NT2/D1 (cell line): ENCODE measurements at regions not wholly inside any gene's neighbourhood (a gene's known extent, or its start where the extent isn't known, plus 50 kb on each side); places are given as distances from the start of the nearest gene placed in this dataset.
"Not testable (repeated sequence)": the region's sequence is repeated elsewhere in the genome, so short reads cannot be mapped to it uniquely, and the experiment has no call there.

Experiments
- DNase-seq: peaks from one replicate; pipeline ENCODE4 v3.0.0-alpha.2; 2011; ENCODE audit warnings: low read depth, low spot score
- H3K27me3 ChIP-seq: 2 replicates; pipeline ENCODE4 v1.6.0; 2011; ENCODE audit warnings: mild to moderate bottlenecking; ENCODE audit not compliant: insufficient read length, insufficient read depth
- H3K36me3 ChIP-seq: 2 replicates; pipeline ENCODE4 v1.6.1; 2011; ENCODE audit warnings: mild to moderate bottlenecking, low read length, mixed read lengths; ENCODE audit not compliant: insufficient read depth, insufficient read length
- H3K4me1 ChIP-seq: 2 replicates; pipeline ENCODE4 v1.5.1; 2011; ENCODE audit not compliant: insufficient read depth, insufficient read length
- H3K4me3 ChIP-seq: 2 replicates; pipeline ENCODE4 v1.5.1; 2011; ENCODE audit warnings: low read depth; ENCODE audit not compliant: insufficient read length
- H3K9ac ChIP-seq: 2 replicates; pipeline ENCODE4 v1.6.0; 2011; ENCODE audit warnings: low read depth; ENCODE audit not compliant: insufficient read length
- H3K9me3 ChIP-seq: 2 replicates; pipeline ENCODE4 v1.5.1; 2011; ENCODE audit warnings: mild to moderate bottlenecking, low read length; ENCODE audit not compliant: insufficient read depth
- SUZ12 ChIP-seq: IDR thresholded peaks from 2 replicates; pipeline ENCODE4 v1.6.1; 2011; ENCODE audit not compliant: insufficient read length, insufficient read depth; ENCODE audit errors: extremely low read depth
- YY1 ChIP-seq: IDR thresholded peaks from 2 replicates; pipeline ENCODE4 v1.6.1; 2011; ENCODE audit not compliant: insufficient read length, insufficient read depth
- ZNF274 ChIP-seq: IDR thresholded peaks from 2 replicates; pipeline ENCODE4 v1.6.1; 2011; ENCODE audit warnings: mild to moderate bottlenecking, low read depth, low read length

DNA sequence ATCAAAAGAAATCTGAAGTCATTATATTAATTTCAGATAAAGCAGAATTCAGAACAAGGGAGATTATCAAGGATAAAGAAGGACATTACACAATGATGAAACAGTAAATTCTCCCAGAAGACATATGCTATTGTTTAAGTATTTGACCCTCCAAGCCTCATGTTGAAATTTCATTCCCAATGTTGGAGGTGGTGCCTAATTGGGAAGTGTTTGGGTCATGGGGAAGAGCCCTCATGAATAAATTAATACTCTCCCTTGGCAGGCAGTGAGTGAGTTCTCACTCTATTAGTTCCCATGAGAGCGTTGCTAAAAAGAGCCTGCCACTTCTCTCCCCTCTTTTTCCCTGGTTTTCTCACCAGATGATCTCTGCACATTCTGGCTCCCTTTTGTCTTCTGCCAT is 249.9 kb upstream of the GRIA3 start:
- no peaks in the 10 kb centered on the region for H3K4me1 ChIP-seq
- no peak for DNase-seq
- H3K9me3 ChIP-seq = no peaks in the 10 kb centered on the region
- no peak for TF ChIP-seq YY1
- no peak for TF ChIP-seq ZNF274
- no peak for TF ChIP-seq SUZ12
- H3K36me3 ChIP-seq = no peaks in the 10 kb centered on the region
- no peak overlapping the region for H3K9ac ChIP-seq
- no peaks in the 10 kb centered on the region for H3K27me3 ChIP-seq
- H3K4me3 ChIP-seq = no peak overlapping the region

- TF ChIP-seq YY1 (no peak), ZNF274 (no peak), SUZ12 (no peak)
- DNase-seq = no peak
Measured at GRCh38 chrX:122940199-122940598, 243.9 kb upstream of the GRIA3 start.

GRCh38 chrX:122941806-122942205 is 242.3 kb upstream of the GRIA3 start:
- TF ChIP-seq YY1 (no peak), SUZ12 (no peak), ZNF274 (no peak)
- no peaks in the 10 kb centered on the region for H3K4me1 ChIP-seq
- no peaks in the 10 kb centered on the region for H3K9me3 ChIP-seq
- no peak overlapping the region for H3K4me3 ChIP-seq
- H3K27me3 ChIP-seq = no peaks in the 10 kb centered on the region
- DNase-seq = no peak
- no peak overlapping the region for H3K9ac ChIP-seq
- no peaks in the 10 kb centered on the region for H3K36me3 ChIP-seq

More at GRCh38 chrX:122940199-122940598, 243.9 kb upstream of the GRIA3 start:
- Histone ChIP-seq H3K36me3 (no peaks in the 10 kb centered on the region), H3K4me1 (no peaks in the 10 kb centered on the region), H3K9me3 (no peaks in the 10 kb centered on the region), H3K9ac (no peak overlapping the region), H3K27me3 (no peaks in the 10 kb centered on the region), H3K4me3 (no peak overlapping the region)

DNA sequence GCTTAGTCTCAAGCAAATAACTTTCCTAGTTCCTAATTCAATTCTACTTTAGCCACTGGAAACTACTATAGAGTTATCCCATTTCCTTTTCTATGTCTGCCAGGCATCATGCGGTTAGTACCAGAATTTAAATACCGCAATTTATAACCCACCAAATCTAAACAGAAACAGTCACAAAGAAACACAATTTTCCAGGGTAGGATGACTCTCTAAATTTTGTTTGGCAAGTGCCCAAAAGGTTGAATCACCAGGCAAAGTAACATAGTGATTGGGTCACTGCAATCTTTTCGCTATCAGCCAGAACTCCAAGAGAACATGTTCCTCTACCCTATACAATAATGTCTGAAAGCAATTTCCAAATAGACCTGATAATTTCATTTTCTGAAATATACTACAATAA is 240.2 kb upstream of the GRIA3 start:
- H3K9me3 ChIP-seq = no peaks in the 10 kb centered on the region
- H3K27me3 ChIP-seq = no peaks in the 10 kb centered on the region
- no peak for DNase-seq
- no peak overlapping the region for H3K9ac ChIP-seq
- TF ChIP-seq SUZ12 (no peak), ZNF274 (no peak), YY1 (no peak)
- H3K36me3 ChIP-seq = no peaks in the 10 kb centered on the region
- H3K4me3 ChIP-seq = no peak overlapping the region
- H3K4me1 ChIP-seq = no peaks in the 10 kb centered on the region

DNA sequence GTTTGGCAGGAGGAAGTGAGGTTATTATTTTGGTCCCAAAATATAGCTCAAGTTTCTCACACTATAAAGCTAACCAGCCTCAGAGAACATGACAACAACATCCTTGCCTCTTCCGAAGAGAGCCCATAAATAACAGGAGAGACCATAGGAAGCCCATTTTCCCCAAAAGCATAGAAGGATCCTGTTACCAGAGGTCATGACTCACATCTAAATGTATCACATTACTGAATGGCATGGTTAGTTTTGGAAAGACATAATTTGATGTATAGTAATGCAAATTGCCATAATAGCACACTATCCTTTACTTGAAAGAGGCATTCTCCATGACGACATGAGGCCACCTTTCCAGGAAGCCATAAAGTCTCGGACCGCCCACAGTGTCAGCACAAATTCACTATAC is 238.8 kb upstream of the GRIA3 start:
- H3K4me1 ChIP-seq = no peaks in the 10 kb centered on the region
- no peak overlapping the region for H3K4me3 ChIP-seq
- H3K27me3 ChIP-seq = no peaks in the 10 kb centered on the region
- H3K9me3 ChIP-seq = no peaks in the 10 kb centered on the region
- no peak for DNase-seq
- no peaks in the 10 kb centered on the region for H3K36me3 ChIP-seq
- H3K9ac ChIP-seq = no peak overlapping the region
- TF ChIP-seq YY1 (no peak), SUZ12 (no peak), ZNF274 (no peak)

DNA sequence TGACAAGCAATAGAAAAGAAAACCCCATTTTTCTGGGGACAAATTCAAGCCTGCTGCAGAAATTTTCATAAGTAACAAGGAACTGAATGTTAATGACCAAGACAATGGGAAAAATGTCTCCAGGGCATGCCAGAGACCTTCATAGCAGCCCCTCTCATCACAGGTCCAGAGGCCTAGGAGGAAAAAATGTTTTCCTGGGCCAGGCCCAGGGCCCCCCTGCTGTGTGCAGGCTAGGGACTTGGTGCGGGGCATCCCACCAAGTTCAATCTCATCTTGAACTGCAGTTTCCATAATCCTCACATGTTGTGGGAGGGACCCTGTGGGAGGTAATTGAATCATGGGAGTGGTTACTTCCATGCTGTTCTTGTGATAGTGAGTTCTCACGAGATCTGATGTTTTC is 211.5 kb upstream of the GRIA3 start:
- no peak for TF ChIP-seq YY1
- no peak for TF ChIP-seq SUZ12
- no peak for TF ChIP-seq ZNF274
- no peak overlapping the region for H3K4me3 ChIP-seq
- no peaks in the 10 kb centered on the region for H3K9me3 ChIP-seq
- H3K4me1 ChIP-seq = no peaks in the 10 kb centered on the region
- no peak for DNase-seq
- no peak overlapping the region for H3K9ac ChIP-seq
- H3K27me3 ChIP-seq = no peaks in the 10 kb centered on the region
- H3K36me3 ChIP-seq = no peaks in the 10 kb centered on the region

GRCh38 chrX:122982521-122982920 is 201.6 kb upstream of the GRIA3 start:
- no peaks in the 10 kb centered on the region for H3K9me3 ChIP-seq
- H3K4me1 ChIP-seq = no peaks in the 10 kb centered on the region
- H3K36me3 ChIP-seq = no peaks in the 10 kb centered on the region
- DNase-seq = no peak
- no peaks in the 10 kb centered on the region for H3K27me3 ChIP-seq
- H3K4me3 ChIP-seq = no peak overlapping the region
- H3K9ac ChIP-seq = no peak overlapping the region
- no peak for TF ChIP-seq YY1
- no peak for TF ChIP-seq ZNF274

DNA sequence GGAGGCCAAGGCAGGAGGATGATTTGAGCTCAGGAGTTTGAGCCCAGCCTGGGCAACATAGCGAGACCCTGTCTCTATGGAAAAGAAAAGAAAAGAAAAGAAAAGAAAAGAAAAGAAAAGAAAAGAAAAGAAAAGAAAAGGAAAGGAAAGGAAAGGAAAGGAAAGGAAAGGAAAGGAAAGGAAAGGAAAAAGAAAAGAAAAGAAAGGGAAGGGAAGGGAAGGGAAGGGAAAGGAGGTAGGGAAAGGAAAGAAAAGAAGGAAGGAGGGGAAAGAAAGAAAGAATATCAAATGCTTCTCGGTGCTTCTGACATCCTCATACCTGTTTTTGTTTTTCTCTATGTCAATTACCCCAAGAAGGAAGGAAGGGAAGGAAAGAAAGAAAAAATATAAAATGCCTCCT is 181.2 kb upstream of the GRIA3 start:
- not testable (repeated sequence) for H3K9ac ChIP-seq, H3K36me3 ChIP-seq, H3K9me3 ChIP-seq, DNase-seq, H3K27me3 ChIP-seq, H3K4me1 ChIP-seq, H3K4me3 ChIP-seq
